Endodermal cell (in vitro differentiated cells): ENCODE measurements at regions not wholly inside any gene's neighbourhood (a gene's known extent, or its start where the extent isn't known, plus 50 kb on each side); places are given as distances from the start of the nearest gene placed in this dataset.

ENCODE experiments used
- DNase-seq: peaks from one replicate; pipeline ENCODE4 v3.0.0-alpha.2; 2017
- H3K27ac ChIP-seq: 2 replicates; pipeline ENCODE4 v1.5.1; 2013; ENCODE audit warnings: mild to moderate bottlenecking, low read depth, low read length, moderate library complexity
- H3K27me3 ChIP-seq: 2 replicates; pipeline ENCODE4 v1.6.1; 2013; ENCODE audit warnings: mild to moderate bottlenecking, low read length, moderate library complexity; ENCODE audit not compliant: insufficient read depth, control insufficient read depth, poor library complexity, severe bottlenecking
- H3K36me3 ChIP-seq: 2 replicates; pipeline ENCODE4 v1.7.0; 2013; ENCODE audit warnings: mild to moderate bottlenecking, low read length, moderate library complexity; ENCODE audit not compliant: control insufficient read depth, insufficient read depth
- H3K4me1 ChIP-seq: one replicate; pipeline ENCODE4 v1.7.0; 2013; ENCODE audit warnings: low read length; ENCODE audit not compliant: control insufficient read depth, insufficient read depth
- H3K4me3 ChIP-seq: 2 replicates; pipeline ENCODE4 v1.5.1; 2013; ENCODE audit warnings: mild to moderate bottlenecking, low read length, moderate library complexity
- H3K9ac ChIP-seq: 2 replicates; pipeline ENCODE4 v1.6.1; 2013; ENCODE audit warnings: mild to moderate bottlenecking, low read length, moderate library complexity; ENCODE audit not compliant: poor library complexity, severe bottlenecking; ENCODE audit errors: extremely low read depth
- H3K9me3 ChIP-seq: 2 replicates; pipeline ENCODE4 v1.6.1; 2013; ENCODE audit warnings: mild to moderate bottlenecking, low read length, moderate library complexity; ENCODE audit not compliant: control insufficient read depth
- H3K27ac Mint-ChIP-seq: 2 replicates; pipeline ENCODE4 v1.8.0; 2020; ENCODE audit warnings: mixed read lengths
- H3K27me3 Mint-ChIP-seq: 2 replicates; pipeline ENCODE4 v1.8.0; 2021; ENCODE audit warnings: mild to moderate bottlenecking, mixed read lengths; ENCODE audit not compliant: insufficient read depth
- H3K36me3 Mint-ChIP-seq: 2 replicates; pipeline ENCODE4 v1.8.0; 2020; ENCODE audit warnings: low read depth, mixed read lengths
- H3K4me1 Mint-ChIP-seq: 2 replicates; pipeline ENCODE4 v1.8.0; 2020; ENCODE audit warnings: mixed read lengths
- H3K4me3 Mint-ChIP-seq: 2 replicates; pipeline ENCODE4 v1.8.0; 2020; ENCODE audit warnings: mild to moderate bottlenecking, moderate library complexity, mixed read lengths
- H3K9me3 Mint-ChIP-seq: 2 replicates; pipeline ENCODE4 v1.8.0; 2020; ENCODE audit warnings: mild to moderate bottlenecking, mixed read lengths
- WGBS, 2 experiments: methylation state at CpG; one replicate each; pipeline versions ENCODE4 v1.1.5 to v1.1.7; 2013; ENCODE audit warnings: missing lambda C conversion rate in 2 of 2, mixed read lengths in 1 of 2; ENCODE audit not compliant: insufficient coverage in 1 of 2, insufficient read length in 1 of 2; 5-methylcytosine and 5-hydroxymethylcytosine counted together
- TF ChIP-seq, protein P1 (sequence below): fragments of 200-600 bp; sonication (generic); conservative IDR thresholded peaks from 2 replicates; pipeline ENCODE4 v1.5.0; 2021; ENCODE audit warnings: antibody characterized with exemption, mild to moderate bottlenecking

DNA sequence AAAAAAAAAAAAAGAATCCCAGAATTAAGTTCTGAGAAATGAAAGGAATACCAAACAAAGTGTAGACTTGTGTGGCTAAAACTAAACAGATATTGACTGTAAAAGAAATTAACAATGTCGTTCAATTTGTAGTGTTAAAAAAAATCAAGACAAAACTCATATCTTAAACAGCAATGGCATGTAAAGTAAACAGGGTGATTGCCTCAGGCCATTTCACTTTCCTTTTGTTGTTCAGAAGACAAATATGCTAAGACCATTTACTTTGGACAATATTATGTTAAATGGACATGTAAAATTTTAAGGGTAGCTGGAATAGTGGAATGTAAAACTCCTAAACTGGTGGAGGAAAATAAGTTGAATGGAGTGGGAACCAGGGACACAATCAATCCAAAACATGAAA is 139.1 kb downstream of the RTP4 start:
- Mint-ChIP-seq H3K36me3 (peaks cover 7% of the 10 kb centered on the region), H3K27ac (no peak overlapping the region), H3K9me3 (peaks cover 14% of the 10 kb centered on the region), H3K4me1 (peaks cover 20% of the 10 kb centered on the region), H3K4me3 (no peak overlapping the region), H3K27me3 (no peaks in the 10 kb centered on the region)
- peaks cover 12% of the 10 kb centered on the region for H3K9me3 ChIP-seq
- H3K36me3 ChIP-seq: no peaks in the 10 kb centered on the region
- peak overlapping the region; percentile 16 for H3K4me3 ChIP-seq
- H3K4me1 ChIP-seq: no peaks in the 10 kb centered on the region
- WGBS, 2 experiments: 94% methylated on average over 1 of the region's 1 CpG; no CpG with 5 or more reads in 1 of the 2 experiments
- TF ChIP-seq, protein P1, sequence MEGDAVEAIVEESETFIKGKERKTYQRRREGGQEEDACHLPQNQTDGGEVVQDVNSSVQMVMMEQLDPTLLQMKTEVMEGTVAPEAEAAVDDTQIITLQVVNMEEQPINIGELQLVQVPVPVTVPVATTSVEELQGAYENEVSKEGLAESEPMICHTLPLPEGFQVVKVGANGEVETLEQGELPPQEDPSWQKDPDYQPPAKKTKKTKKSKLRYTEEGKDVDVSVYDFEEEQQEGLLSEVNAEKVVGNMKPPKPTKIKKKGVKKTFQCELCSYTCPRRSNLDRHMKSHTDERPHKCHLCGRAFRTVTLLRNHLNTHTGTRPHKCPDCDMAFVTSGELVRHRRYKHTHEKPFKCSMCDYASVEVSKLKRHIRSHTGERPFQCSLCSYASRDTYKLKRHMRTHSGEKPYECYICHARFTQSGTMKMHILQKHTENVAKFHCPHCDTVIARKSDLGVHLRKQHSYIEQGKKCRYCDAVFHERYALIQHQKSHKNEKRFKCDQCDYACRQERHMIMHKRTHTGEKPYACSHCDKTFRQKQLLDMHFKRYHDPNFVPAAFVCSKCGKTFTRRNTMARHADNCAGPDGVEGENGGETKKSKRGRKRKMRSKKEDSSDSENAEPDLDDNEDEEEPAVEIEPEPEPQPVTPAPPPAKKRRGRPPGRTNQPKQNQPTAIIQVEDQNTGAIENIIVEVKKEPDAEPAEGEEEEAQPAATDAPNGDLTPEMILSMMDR: no peak
- H3K27me3 ChIP-seq: no peaks in the 10 kb centered on the region
- H3K9ac ChIP-seq: no peak overlapping the region
- H3K27ac ChIP-seq: no peak overlapping the region
- no peak for DNase-seq

DNA sequence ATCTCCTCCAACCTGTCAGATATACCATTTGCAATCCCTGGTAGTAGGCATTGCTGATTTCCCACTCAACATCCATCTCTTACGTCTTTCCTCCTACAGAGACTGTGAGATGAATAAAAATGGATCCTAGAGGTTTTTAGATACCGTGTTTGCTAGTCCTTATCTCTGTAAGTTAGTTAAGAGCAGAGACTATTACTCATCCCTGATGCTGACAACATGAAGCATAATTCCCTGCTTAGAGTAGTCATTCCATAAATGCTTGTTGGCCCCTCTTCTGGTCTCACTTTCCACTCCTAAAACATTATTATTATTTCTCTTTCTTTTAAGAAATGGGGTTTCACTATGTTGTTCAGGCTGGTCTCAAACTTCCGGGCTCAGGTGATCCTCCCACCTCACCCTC is 136.2 kb downstream of the RTP4 start:
- H3K9ac ChIP-seq: no peak overlapping the region

GRCh38 chr3:187498211-187498724 is 130.1 kb downstream of the RTP4 start:
- H3K27me3 Mint-ChIP-seq: no peaks in the 10 kb centered on the region
- peaks cover 24% of the 10 kb centered on the region for H3K9me3 Mint-ChIP-seq
- H3K4me1 Mint-ChIP-seq: peaks cover 8% of the 10 kb centered on the region
- Histone ChIP-seq H3K27ac (no peak overlapping the region), H3K9me3 (peaks cover 23% of the 10 kb centered on the region), H3K27me3 (no peaks in the 10 kb centered on the region), H3K4me1 (no peaks in the 10 kb centered on the region), H3K4me3 (no peak overlapping the region), H3K9ac (no peak overlapping the region), H3K36me3 (no peaks in the 10 kb centered on the region)
- H3K36me3 Mint-ChIP-seq: peaks cover 3% of the 10 kb centered on the region
- H3K27ac Mint-ChIP-seq: no peak overlapping the region
- no peak for DNase-seq
- 93 to 95% methylated on average over 3 of the region's 3 CpGs for WGBS, 2 experiments
- TF ChIP-seq, protein P1: no peak
- no peak overlapping the region for H3K4me3 Mint-ChIP-seq

More for the DNA sequence above, 136.2 kb downstream of the RTP4 start:
- TF ChIP-seq, protein P1: no peak
- no peak overlapping the region for H3K27ac Mint-ChIP-seq
- no peaks in the 10 kb centered on the region for H3K4me1 ChIP-seq
- H3K9me3 Mint-ChIP-seq: no peaks in the 10 kb centered on the region
- no peak overlapping the region for H3K4me3 ChIP-seq
- H3K27me3 Mint-ChIP-seq: no peaks in the 10 kb centered on the region
- WGBS, 2 experiments: 94 to 95% methylated on average over 2 to 3 of the region's 3 CpGs
- H3K9me3 ChIP-seq: no peaks in the 10 kb centered on the region
- H3K27me3 ChIP-seq: no peaks in the 10 kb centered on the region
- peaks cover 27% of the 10 kb centered on the region for H3K4me1 Mint-ChIP-seq
- H3K36me3 ChIP-seq: no peaks in the 10 kb centered on the region
- H3K4me3 Mint-ChIP-seq: no peak overlapping the region
- no peak for DNase-seq
- no peaks in the 10 kb centered on the region for H3K36me3 Mint-ChIP-seq
- H3K27ac ChIP-seq: no peak overlapping the region
